Astrocyte (in vitro differentiated cells and primary cell): ENCODE measurements at regions not wholly inside any gene's neighbourhood (a gene's known extent, or its start where the extent isn't known, plus 50 kb on each side); places are given as distances from the start of the nearest gene placed in this dataset.

ENCODE experiments used
- EZH2 ChIP-seq: IDR thresholded peaks from 2 replicates; pipeline ENCODE4 v1.6.1; 2012; ENCODE audit warnings: mild to moderate bottlenecking, low read length, inconsistent platforms; ENCODE audit not compliant: insufficient read depth
- TF ChIP-seq, protein P1 (sequence below): IDR thresholded peaks from 2 replicates; pipeline ENCODE4 v1.5.1; 2011; ENCODE audit warnings: low read depth, mild to moderate bottlenecking, inconsistent platforms, low read length, moderate library complexity; ENCODE audit not compliant: insufficient read depth

DNA sequence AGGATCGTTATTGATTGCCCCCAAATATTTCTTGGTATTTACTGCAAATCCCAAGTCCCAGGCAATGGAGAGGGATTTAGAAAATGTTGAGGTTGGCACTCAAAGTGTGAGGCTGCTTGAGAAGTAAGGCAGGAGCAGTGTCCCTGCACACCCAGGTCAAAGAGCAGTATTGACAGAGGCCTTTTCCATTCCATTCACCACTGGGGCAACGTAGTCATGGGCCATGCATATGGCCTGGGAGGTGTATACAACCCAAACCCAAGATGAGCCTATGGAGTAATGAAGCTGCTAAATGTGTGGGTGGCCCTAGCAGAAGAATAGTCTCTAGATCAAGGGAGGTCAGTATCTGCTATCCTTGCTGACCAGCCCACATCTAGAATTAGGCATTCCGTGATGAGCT, 245.6 kb downstream of the FOXD2 start:
- TF ChIP-seq, protein P1, sequence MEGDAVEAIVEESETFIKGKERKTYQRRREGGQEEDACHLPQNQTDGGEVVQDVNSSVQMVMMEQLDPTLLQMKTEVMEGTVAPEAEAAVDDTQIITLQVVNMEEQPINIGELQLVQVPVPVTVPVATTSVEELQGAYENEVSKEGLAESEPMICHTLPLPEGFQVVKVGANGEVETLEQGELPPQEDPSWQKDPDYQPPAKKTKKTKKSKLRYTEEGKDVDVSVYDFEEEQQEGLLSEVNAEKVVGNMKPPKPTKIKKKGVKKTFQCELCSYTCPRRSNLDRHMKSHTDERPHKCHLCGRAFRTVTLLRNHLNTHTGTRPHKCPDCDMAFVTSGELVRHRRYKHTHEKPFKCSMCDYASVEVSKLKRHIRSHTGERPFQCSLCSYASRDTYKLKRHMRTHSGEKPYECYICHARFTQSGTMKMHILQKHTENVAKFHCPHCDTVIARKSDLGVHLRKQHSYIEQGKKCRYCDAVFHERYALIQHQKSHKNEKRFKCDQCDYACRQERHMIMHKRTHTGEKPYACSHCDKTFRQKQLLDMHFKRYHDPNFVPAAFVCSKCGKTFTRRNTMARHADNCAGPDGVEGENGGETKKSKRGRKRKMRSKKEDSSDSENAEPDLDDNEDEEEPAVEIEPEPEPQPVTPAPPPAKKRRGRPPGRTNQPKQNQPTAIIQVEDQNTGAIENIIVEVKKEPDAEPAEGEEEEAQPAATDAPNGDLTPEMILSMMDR, result no peak
- no peak for TF ChIP-seq EZH2
